Erythroblast (primary cell): ENCODE measurements at regions not wholly inside any gene's neighbourhood (a gene's known extent, or its start where the extent isn't known, plus 50 kb on each side); places are given as distances from the start of the nearest gene placed in this dataset.

ENCODE experiments used
- GATA1 ChIP-seq: IDR thresholded peaks from 2 replicates; pipeline ENCODE4 v1.6.1; 2011; ENCODE audit warnings: low read depth, mild to moderate bottlenecking, control low read depth, low read length, moderate library complexity
- POLR2A ChIP-seq: IDR thresholded peaks from 2 replicates; pipeline ENCODE4 v1.6.1; 2011; ENCODE audit warnings: mild to moderate bottlenecking, low read length

DNA sequence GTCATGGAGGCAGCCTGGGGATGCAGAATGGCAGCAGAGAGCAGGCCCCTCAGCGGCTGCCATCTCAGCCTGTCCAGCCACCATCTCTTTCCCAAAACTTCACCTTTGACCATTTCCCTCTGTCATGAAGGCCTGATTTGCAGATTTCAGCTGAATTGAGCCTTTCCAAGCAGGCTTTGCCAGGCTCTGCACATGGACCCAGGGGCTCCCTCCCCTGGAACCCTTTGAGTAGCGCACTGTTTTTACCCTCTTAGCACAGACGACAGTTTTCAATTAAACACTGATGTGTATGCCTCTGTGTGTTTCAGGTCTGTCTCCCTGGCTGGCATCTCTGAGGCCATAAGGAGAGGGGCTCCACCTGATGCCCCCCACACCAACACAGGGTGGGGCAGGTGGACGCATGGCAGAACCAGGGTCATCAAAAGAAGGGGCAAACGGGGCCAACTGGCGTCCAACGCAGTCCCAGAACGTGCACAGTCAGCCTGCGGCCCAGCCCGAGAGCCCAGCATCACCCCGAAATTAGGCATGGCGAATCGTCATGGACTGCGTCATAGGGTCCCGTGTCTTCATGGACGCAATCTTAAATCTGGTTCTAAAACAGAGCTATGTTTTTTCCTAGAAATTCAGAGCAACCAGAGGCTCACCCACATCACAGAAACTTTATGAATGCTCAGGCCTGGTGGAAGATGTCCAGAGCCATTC, 185.0 kb upstream of the TCERG1L start:
- TF ChIP-seq POLR2A (no peak), GATA1 (no peak)
